ENCODE measurements at regions not wholly inside any gene's neighbourhood (a gene's known extent, or its start where the extent isn't known, plus 50 kb on each side); places are given as distances from the start of the nearest gene placed in this dataset.
"Not testable (repeated sequence)": the region's sequence is repeated elsewhere in the genome, so short reads cannot be mapped to it uniquely, and the experiment has no call there.

- DNase-seq (ENCODE audit: low read depth in 3 of 3) = peak; percentile 10 to 19 (median 17)
Observed at GRCh38 chr1:222416001-222416791, 131.7 kb downstream of the HHIPL2 start.

- no peak for DNase-seq (ENCODE audit: low read depth in 3 of 3)
Observed at GRCh38 chr1:222415441-222415840, 132.5 kb downstream of the HHIPL2 start.

GRCh38 chr1:222413991-222414549 lies 133.8 kb downstream of the HHIPL2 start:
- no peak for DNase-seq (ENCODE audit: low read depth in 3 of 3)

- DNase-seq (ENCODE audit: low read depth in 3 of 3) = no peak
Observed at GRCh38 chr1:222413436-222413835, 134.5 kb downstream of the HHIPL2 start.

GRCh38 chr1:222404710-222405109 lies 143.2 kb downstream of the HHIPL2 start:
- DNase-seq (ENCODE audit: low read depth in 3 of 3) = no peak

- DNase-seq (ENCODE audit: low read depth in 3 of 3) = no peak
Observed at GRCh38 chr1:222399197-222399596, 148.7 kb downstream of the HHIPL2 start.

- DNase-seq (ENCODE audit: low read depth in 3 of 3) = no peak
Observed at GRCh38 chr1:222394224-222394623, 153.7 kb downstream of the HHIPL2 start.

- no peak for DNase-seq (ENCODE audit: low read depth in 3 of 3)
Observed at GRCh38 chr1:222392556-222392955, 155.3 kb downstream of the HHIPL2 start.

- no peak for DNase-seq (ENCODE audit: low read depth in 3 of 3)
Observed at GRCh38 chr1:222390181-222390580, 157.7 kb downstream of the HHIPL2 start.

GRCh38 chr1:222387007-222387814 lies 160.7 kb downstream of the HHIPL2 start:
- no peak for DNase-seq (ENCODE audit: low read depth in 3 of 3)

- no peak for DNase-seq (ENCODE audit: low read depth in 3 of 3)
Observed at GRCh38 chr1:222385955-222386354, 161.9 kb downstream of the HHIPL2 start.

GRCh38 chr1:222385262-222385661 lies 162.6 kb downstream of the HHIPL2 start:
- no peak for DNase-seq (ENCODE audit: low read depth in 3 of 3)

GRCh38 chr1:222384531-222384930 lies 163.4 kb downstream of the HHIPL2 start:
- DNase-seq (ENCODE audit: low read depth in 3 of 3) = no peak

- no peak for DNase-seq (ENCODE audit: low read depth in 3 of 3)
Observed at GRCh38 chr1:222382171-222382570, 165.7 kb downstream of the HHIPL2 start.

GRCh38 chr1:222377428-222378088 lies 170.3 kb downstream of the HHIPL2 start:
- DNase-seq (ENCODE audit: low read depth in 3 of 3) = no peak

- not testable (repeated sequence) for DNase-seq (ENCODE audit: low read depth in 3 of 3)
Observed at GRCh38 chr1:222376791-222377190, 171.1 kb downstream of the HHIPL2 start.

- DNase-seq (ENCODE audit: low read depth in 3 of 3) = no peak
Observed at GRCh38 chr1:222375701-222376100, 172.2 kb downstream of the HHIPL2 start.

GRCh38 chr1:222373831-222374602 lies 173.9 kb downstream of the HHIPL2 start:
- DNase-seq (ENCODE audit: low read depth in 3 of 3) = no peak

- DNase-seq (ENCODE audit: low read depth in 3 of 3) = no peak
Observed at GRCh38 chr1:222373216-222373615, 174.7 kb downstream of the HHIPL2 start.

GRCh38 chr1:222372221-222372620 lies 175.7 kb downstream of the HHIPL2 start:
- no peak for DNase-seq (ENCODE audit: low read depth in 3 of 3)

GRCh38 chr1:222370913-222371675 lies 176.8 kb downstream of the HHIPL2 start:
- no peak for DNase-seq (ENCODE audit: low read depth in 3 of 3)
